ENCODE measurements at regions not wholly inside any gene's neighbourhood (a gene's known extent, or its start where the extent isn't known, plus 50 kb on each side); places are given as distances from the start of the nearest gene placed in this dataset.

- peak overlapping the region; percentile 67 for H3K27ac ChIP-seq
- no peaks in the 10 kb centered on the region for H3K27me3 ChIP-seq (replicated peaks)
- H3K36me3 ChIP-seq (replicated peaks): no peaks in the 10 kb centered on the region
- no peak overlapping the region for H3K4me3 ChIP-seq (ENCODE audit: low read depth, low read length)
- TF ChIP-seq CTCF (IDR thresholded peaks at IDR 0.05; ENCODE audit: low read depth, low read length, missing control alignments): no peak
- in situ Hi-C loops (cut with HindIII; ENCODE audit: low pct_ligation_motif_present, low sequenced_read_pairs): no loop called here
- peak; percentile 81 for DNase-seq
Measured at GRCh38 chr6:119446115-119446554, 96.6 kb upstream of the MAN1A1 start.

DNA sequence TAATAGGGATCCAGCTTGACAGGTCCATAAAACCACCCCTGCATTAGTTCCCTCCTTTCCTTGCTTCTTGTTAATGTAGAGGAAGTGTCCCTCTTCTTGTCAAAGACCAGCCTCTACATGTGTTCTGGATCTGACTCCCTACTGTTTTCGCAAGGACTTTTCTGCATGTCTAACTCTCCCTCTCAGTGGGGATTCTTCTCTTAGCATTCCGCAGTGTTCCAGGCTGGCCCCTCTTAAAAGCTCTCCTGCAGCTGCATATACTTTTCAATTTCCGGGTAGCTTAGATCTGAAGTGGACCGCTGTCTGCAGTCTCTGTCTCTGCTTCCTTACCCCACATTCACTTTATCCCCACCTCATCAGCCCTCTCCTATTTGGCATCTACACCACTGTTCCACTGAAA is 96.1 kb upstream of the MAN1A1 start:
- no peak for TF ChIP-seq CTCF (IDR thresholded peaks at IDR 0.05; ENCODE audit: low read depth, low read length, missing control alignments)
- H3K36me3 ChIP-seq (replicated peaks): no peaks in the 10 kb centered on the region
- H3K27me3 ChIP-seq (replicated peaks): no peaks in the 10 kb centered on the region
- peak overlapping the region; percentile 67 for H3K27ac ChIP-seq
- no peak for DNase-seq
- H3K4me3 ChIP-seq (ENCODE audit: low read depth, low read length): no peak overlapping the region
- in situ Hi-C loops (cut with HindIII; ENCODE audit: low pct_ligation_motif_present, low sequenced_read_pairs): no loop called here

DNA sequence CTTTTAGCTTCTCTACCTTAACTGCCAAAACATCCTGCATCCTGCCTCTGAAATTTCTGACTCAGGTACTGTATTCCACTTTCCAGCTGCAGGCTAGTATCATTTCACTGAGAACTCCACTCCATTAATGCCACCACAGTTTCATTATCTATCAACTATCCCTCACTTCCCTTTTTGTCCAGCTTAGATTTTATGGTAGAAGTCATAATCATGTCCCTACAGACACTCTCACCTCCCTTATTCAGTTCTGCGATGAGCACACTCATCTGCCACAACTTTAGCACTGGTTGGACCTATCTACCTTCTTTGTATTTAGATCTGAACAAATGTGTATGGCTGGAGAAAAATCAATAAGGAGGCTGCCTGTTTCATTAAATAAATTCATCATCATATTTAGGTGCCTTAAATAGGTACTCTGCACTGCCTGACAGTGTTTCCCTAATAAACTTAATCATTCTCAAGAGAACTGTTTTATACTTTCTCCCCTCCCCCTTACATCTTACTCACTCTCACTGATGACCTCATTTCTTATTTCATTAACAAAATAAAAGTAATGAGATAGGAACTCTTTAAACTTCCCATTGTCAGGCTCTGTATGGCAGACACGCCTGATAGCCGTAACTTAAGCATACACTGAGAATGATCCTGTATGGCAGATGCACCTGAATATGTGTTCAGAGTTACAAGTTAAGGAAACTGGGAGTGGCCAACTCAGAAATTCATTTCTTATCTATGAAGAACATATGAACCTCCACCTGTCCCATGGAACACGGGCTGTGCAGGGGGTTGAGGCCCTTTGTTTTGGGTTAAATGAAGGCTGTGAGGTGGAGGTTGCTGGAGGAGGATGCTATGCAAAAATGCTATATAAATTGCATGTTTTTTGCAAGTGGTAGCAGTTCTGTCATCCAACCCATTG is 95.3 kb upstream of the MAN1A1 start:
- in situ Hi-C loops (cut with HindIII; ENCODE audit: low pct_ligation_motif_present, low sequenced_read_pairs): no loop called here
- Histone ChIP-seq H3K4me3 (ENCODE audit: low read depth, low read length) (no peak overlapping the region), H3K27ac (no peak overlapping the region), H3K36me3 (replicated peaks) (no peaks in the 10 kb centered on the region), H3K27me3 (replicated peaks) (no peaks in the 10 kb centered on the region)
- no peak for TF ChIP-seq CTCF (IDR thresholded peaks at IDR 0.05; ENCODE audit: low read depth, low read length, missing control alignments)
- no peak for DNase-seq

GRCh38 chr6:119443993-119444641 is 94.6 kb upstream of the MAN1A1 start:
- peak; percentile 20 for DNase-seq
- in situ Hi-C loops (cut with HindIII; ENCODE audit: low pct_ligation_motif_present, low sequenced_read_pairs): no loop called here
- H3K36me3 ChIP-seq (replicated peaks): no peaks in the 10 kb centered on the region
- H3K27ac ChIP-seq: no peak overlapping the region
- H3K4me3 ChIP-seq (ENCODE audit: low read depth, low read length): no peak overlapping the region
- TF ChIP-seq CTCF (IDR thresholded peaks at IDR 0.05; ENCODE audit: low read depth, low read length, missing control alignments): no peak
- no peaks in the 10 kb centered on the region for H3K27me3 ChIP-seq (replicated peaks)

DNA sequence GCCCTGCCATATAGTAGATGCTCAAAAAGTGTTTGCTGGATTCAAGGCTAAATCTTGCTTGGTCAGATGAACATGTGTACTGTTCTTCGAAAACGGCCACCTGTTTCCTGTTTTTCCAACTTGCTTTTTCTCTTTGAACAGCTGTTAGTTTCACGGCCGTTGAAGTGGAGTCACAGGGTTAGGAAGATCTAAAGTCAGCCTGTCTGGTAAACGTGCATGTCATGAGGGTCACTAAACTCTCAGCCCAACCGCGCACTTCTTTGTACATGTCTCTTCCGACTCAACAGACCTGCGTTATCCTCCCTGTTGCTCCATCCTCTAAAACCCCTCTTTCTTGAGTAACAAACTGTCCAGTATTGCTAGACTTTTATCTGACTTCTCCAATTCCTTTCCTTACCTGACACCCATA is 93.2 kb upstream of the MAN1A1 start:
- Histone ChIP-seq H3K27ac (no peak overlapping the region), H3K36me3 (replicated peaks) (no peaks in the 10 kb centered on the region), H3K4me3 (ENCODE audit: low read depth, low read length) (no peak overlapping the region), H3K27me3 (replicated peaks) (no peaks in the 10 kb centered on the region)
- in situ Hi-C loops (cut with HindIII; ENCODE audit: low pct_ligation_motif_present, low sequenced_read_pairs): no loop called here
- TF ChIP-seq CTCF (IDR thresholded peaks at IDR 0.05; ENCODE audit: low read depth, low read length, missing control alignments): no peak
- DNase-seq: no peak

Data from brain microvascular endothelial cell (primary cell).